ENCODE measurements at regions not wholly inside any gene's neighbourhood (a gene's known extent, or its start where the extent isn't known, plus 50 kb on each side); places are given as distances from the start of the nearest gene placed in this dataset.

DNA sequence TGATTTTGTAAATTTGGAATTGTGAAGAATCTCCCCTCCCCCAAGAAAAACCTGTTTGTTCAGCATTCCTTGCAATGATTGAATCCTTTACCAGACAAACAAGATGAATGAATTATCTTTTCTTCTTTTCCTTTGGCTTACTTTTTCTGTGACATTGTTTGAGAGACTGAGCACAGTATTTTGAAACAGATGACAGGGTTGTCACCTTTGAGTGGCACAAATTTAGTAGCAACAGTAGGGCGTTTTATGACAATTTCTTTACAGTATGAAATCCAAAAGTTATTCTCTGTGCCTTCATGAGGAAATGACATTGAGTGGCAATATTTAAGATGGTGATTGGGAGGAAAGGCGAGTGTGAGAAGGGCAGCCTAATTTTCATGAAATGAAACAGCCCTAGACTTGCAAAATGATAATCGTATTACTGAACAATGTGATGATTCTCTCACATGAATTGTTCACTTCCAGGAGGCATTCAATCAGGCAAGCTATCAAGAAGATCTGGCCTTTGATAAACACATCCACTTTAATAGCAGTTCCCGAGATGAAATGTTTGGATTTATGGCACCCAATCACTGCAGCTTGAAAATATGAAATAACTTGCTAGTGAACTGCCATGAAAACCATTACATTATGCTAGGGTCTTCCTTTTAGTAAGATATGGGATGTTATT, 68.6 kb upstream of the SCEL start:
- TF ChIP-seq POLR2AphosphoS5 (IDR thresholded peaks at IDR 0.05; ENCODE audit: low read depth, low read length): no peak
- no peak for TF ChIP-seq TAF1 (IDR thresholded peaks at IDR 0.05; ENCODE audit: borderline replicate concordance, low read depth, low read length)
- TF ChIP-seq, protein P1, sequence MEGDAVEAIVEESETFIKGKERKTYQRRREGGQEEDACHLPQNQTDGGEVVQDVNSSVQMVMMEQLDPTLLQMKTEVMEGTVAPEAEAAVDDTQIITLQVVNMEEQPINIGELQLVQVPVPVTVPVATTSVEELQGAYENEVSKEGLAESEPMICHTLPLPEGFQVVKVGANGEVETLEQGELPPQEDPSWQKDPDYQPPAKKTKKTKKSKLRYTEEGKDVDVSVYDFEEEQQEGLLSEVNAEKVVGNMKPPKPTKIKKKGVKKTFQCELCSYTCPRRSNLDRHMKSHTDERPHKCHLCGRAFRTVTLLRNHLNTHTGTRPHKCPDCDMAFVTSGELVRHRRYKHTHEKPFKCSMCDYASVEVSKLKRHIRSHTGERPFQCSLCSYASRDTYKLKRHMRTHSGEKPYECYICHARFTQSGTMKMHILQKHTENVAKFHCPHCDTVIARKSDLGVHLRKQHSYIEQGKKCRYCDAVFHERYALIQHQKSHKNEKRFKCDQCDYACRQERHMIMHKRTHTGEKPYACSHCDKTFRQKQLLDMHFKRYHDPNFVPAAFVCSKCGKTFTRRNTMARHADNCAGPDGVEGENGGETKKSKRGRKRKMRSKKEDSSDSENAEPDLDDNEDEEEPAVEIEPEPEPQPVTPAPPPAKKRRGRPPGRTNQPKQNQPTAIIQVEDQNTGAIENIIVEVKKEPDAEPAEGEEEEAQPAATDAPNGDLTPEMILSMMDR (IDR thresholded peaks at IDR 0.05): no peak
- no peak for TF ChIP-seq MAX (IDR thresholded peaks at IDR 0.05; ENCODE audit: low read depth)
- TF ChIP-seq NRF1 (IDR thresholded peaks at IDR 0.05; ENCODE audit: low read depth, low read length): no peak
- no peak for TF ChIP-seq RXRA (IDR thresholded peaks at IDR 0.05; ENCODE audit: borderline replicate concordance, low read depth)
- no peak for TF ChIP-seq RAD21 (IDR thresholded peaks at IDR 0.05; ENCODE audit: low read length)
- TF ChIP-seq, protein P2, sequence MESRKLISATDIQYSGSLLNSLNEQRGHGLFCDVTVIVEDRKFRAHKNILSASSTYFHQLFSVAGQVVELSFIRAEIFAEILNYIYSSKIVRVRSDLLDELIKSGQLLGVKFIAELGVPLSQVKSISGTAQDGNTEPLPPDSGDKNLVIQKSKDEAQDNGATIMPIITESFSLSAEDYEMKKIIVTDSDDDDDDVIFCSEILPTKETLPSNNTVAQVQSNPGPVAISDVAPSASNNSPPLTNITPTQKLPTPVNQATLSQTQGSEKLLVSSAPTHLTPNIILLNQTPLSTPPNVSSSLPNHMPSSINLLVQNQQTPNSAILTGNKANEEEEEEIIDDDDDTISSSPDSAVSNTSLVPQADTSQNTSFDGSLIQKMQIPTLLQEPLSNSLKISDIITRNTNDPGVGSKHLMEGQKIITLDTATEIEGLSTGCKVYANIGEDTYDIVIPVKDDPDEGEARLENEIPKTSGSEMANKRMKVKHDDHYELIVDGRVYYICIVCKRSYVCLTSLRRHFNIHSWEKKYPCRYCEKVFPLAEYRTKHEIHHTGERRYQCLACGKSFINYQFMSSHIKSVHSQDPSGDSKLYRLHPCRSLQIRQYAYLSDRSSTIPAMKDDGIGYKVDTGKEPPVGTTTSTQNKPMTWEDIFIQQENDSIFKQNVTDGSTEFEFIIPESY (IDR thresholded peaks at IDR 0.05; ENCODE audit: borderline replicate concordance, low read depth): no peak
- TF ChIP-seq, protein P3, sequence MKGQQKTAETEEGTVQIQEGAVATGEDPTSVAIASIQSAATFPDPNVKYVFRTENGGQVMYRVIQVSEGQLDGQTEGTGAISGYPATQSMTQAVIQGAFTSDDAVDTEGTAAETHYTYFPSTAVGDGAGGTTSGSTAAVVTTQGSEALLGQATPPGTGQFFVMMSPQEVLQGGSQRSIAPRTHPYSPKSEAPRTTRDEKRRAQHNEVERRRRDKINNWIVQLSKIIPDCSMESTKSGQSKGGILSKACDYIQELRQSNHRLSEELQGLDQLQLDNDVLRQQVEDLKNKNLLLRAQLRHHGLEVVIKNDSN (IDR thresholded peaks at IDR 0.05; ENCODE audit: borderline replicate concordance, low read depth): no peak
- no peak for TF ChIP-seq TCF12 (IDR thresholded peaks at IDR 0.05)
- no peak for TF ChIP-seq SMC3 (IDR thresholded peaks at IDR 0.05; ENCODE audit: low read depth, low read length)
- TF ChIP-seq YY1 (IDR thresholded peaks at IDR 0.05; ENCODE audit: low read depth): no peak
- TF ChIP-seq, protein P4, sequence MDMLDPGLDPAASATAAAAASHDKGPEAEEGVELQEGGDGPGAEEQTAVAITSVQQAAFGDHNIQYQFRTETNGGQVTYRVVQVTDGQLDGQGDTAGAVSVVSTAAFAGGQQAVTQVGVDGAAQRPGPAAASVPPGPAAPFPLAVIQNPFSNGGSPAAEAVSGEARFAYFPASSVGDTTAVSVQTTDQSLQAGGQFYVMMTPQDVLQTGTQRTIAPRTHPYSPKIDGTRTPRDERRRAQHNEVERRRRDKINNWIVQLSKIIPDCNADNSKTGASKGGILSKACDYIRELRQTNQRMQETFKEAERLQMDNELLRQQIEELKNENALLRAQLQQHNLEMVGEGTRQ (IDR thresholded peaks at IDR 0.05; ENCODE audit: borderline replicate concordance, low read depth, low read length): no peak
